ENCODE measurements at regions not wholly inside any gene's neighbourhood (a gene's known extent, or its start where the extent isn't known, plus 50 kb on each side); places are given as distances from the start of the nearest gene placed in this dataset.

DNA sequence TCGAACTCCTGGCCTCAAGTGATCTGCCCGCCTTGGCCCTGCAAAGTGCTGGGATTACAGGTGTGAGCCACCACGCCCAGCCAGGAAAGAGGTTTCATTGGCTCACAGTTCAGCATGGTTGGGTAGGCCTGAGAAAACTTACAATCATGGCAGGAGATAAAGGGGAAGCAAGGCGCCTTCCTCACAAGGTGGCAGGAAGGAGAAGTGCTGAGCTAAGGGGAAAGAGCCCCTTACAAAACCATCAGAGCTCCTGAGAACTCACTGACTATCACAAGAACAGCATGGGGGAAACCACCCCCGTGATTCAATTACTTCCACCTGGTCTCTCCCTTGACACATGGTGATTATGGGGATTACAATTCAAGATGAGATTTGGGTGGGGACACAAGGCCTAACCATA lies 411.7 kb upstream of the ZFHX3 start:
- TF ChIP-seq, protein P1, sequence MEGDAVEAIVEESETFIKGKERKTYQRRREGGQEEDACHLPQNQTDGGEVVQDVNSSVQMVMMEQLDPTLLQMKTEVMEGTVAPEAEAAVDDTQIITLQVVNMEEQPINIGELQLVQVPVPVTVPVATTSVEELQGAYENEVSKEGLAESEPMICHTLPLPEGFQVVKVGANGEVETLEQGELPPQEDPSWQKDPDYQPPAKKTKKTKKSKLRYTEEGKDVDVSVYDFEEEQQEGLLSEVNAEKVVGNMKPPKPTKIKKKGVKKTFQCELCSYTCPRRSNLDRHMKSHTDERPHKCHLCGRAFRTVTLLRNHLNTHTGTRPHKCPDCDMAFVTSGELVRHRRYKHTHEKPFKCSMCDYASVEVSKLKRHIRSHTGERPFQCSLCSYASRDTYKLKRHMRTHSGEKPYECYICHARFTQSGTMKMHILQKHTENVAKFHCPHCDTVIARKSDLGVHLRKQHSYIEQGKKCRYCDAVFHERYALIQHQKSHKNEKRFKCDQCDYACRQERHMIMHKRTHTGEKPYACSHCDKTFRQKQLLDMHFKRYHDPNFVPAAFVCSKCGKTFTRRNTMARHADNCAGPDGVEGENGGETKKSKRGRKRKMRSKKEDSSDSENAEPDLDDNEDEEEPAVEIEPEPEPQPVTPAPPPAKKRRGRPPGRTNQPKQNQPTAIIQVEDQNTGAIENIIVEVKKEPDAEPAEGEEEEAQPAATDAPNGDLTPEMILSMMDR (conservative IDR thresholded peaks at IDR 0.05 in 1 of 2, IDR thresholded peaks at IDR 0.05 in 1 of 2; ENCODE audit: low read depth in 1 of 2, low read length in 2 of 2): no peak
- TF ChIP-seq EZH2 (IDR thresholded peaks at IDR 0.05; ENCODE audit: low read length, missing control alignments): no peak

Data from fibroblast of lung (primary cell).